GM15510 (cell line): ENCODE measurements at regions not wholly inside any gene's neighbourhood (a gene's known extent, or its start where the extent isn't known, plus 50 kb on each side); places are given as distances from the start of the nearest gene placed in this dataset.

Source experiments
- POLR2A ChIP-seq: IDR thresholded peaks from 3 replicates; pipeline ENCODE4 v1.6.1; 2011; ENCODE audit warnings: borderline replicate concordance; ENCODE audit not compliant: insufficient read length; ENCODE audit errors: extremely low read depth

GRCh38 chr2:8433390-8433789 lies 248.5 kb upstream of the ID2 start:
- no peak for TF ChIP-seq POLR2A

- TF ChIP-seq POLR2A = no peak
Observed at GRCh38 chr2:8435608-8436007, 246.2 kb upstream of the ID2 start.

GRCh38 chr2:8436585-8436984 lies 245.3 kb upstream of the ID2 start:
- TF ChIP-seq POLR2A = no peak

GRCh38 chr2:8437228-8437948 lies 244.5 kb upstream of the ID2 start:
- TF ChIP-seq POLR2A = no peak

GRCh38 chr2:8437949-8438400 lies 243.9 kb upstream of the ID2 start:
- TF ChIP-seq POLR2A = no peak

GRCh38 chr2:8438476-8438875 lies 243.4 kb upstream of the ID2 start:
- no peak for TF ChIP-seq POLR2A

GRCh38 chr2:8438996-8439395 lies 242.9 kb upstream of the ID2 start:
- no peak for TF ChIP-seq POLR2A

GRCh38 chr2:8440029-8440778 lies 241.7 kb upstream of the ID2 start:
- TF ChIP-seq POLR2A = no peak

GRCh38 chr2:8441371-8441770 lies 240.5 kb upstream of the ID2 start:
- no peak for TF ChIP-seq POLR2A

GRCh38 chr2:8441986-8442385 lies 239.9 kb upstream of the ID2 start:
- no peak for TF ChIP-seq POLR2A

- no peak for TF ChIP-seq POLR2A
Observed at GRCh38 chr2:8442833-8443486, 238.9 kb upstream of the ID2 start.

- no peak for TF ChIP-seq POLR2A
Observed at GRCh38 chr2:8445580-8445979, 236.3 kb upstream of the ID2 start.

- no peak for TF ChIP-seq POLR2A
Observed at GRCh38 chr2:8447610-8448221, 234.1 kb upstream of the ID2 start.

- no peak for TF ChIP-seq POLR2A
Observed at GRCh38 chr2:8448824-8449556, 232.9 kb upstream of the ID2 start.
